GM19372 (cell line): ENCODE measurements at regions not wholly inside any gene's neighbourhood (a gene's known extent, or its start where the extent isn't known, plus 50 kb on each side); places are given as distances from the start of the nearest gene placed in this dataset.

Experiments used
- ATAC-seq: cut with Tn5 transposase; IDR thresholded peaks from one replicate; pipeline ENCODE4 v1.9.1; 2021; ENCODE audit warnings: mild to moderate bottlenecking, low read depth, moderate library complexity; ENCODE audit not compliant: unreplicated experiment

DNA sequence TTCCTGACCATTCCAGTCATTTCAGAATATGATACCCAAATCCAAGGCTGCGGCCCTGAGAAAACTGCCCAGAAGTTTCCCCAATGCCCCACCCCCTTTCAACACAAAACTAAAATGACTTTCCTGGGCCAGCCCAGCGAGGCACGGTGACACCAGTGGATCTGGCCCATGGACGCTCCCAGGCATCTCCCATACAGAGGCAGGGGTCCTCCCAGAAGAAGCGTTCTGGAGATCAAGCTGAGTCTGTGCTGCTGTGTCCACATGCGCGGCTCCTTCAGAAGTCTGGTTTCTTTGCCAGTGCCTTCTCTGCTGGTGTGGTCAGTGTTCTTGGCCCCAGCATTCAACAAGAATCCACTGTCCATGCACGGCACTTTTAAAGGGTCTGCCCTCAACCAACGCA lies 228.2 kb upstream of the SFSWAP start:
- no peak for ATAC-seq

DNA sequence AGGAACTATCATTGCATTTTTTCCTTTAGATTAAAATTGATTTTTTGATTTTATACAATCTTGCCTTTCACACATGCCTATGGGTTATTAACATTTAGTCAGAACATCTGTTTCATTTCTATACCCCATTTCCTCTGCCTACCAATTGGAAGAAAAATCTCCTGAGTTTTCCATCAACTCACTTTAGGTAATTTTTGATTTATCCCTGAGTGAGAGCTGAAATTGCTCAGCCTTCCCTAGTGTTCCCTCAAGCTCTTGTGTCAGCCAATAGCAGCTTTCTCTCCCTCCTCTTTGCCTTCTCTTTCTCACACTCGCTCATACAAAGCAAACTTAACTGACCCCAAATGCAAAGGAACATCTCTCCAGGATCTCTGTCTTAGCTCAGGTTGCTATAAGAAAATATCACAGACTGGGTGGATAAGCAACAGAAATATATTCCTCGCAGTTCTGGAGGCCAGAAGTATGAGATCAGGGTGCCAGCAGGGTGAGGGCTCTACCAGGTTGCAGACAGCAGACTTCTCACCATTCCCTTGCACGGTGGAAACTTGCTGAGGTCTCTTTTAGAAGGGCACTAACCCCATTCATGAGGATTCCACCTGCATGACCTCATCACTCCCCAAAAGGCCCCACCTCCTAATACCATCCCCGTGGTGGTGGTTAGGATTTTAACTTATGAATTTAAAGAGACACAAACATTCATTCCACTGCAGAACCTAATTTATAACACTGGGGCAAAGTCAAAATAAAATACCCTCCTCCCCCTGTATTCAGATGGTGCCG lies 224.2 kb upstream of the SFSWAP start:
- no peak for ATAC-seq

- ATAC-seq: no peak
Observed at GRCh38 chr12:131487388-131488124, 223.3 kb upstream of the SFSWAP start.

DNA sequence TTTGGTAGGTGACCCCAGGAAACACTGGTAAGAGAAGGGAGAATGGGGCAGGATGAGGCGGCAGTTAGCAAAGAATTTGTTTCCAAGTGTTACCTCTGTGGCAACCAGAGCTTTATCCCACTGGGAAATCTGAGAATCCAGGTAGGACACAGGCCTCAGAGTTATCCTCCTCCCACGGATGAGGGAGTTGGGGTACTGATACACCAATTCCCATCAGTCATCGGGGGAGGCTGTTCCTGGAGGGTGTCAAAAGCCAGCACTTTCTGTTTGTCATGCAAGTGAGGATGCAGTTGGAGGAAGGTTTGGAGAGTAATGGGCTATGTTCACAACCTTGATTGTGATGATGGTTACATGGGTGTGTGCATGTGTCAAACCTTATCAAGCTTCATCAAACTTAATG lies 221.2 kb upstream of the SFSWAP start:
- no peak for ATAC-seq

GRCh38 chr12:131491155-131491554 lies 219.7 kb upstream of the SFSWAP start:
- ATAC-seq: no peak

GRCh38 chr12:131491916-131492490 lies 218.9 kb upstream of the SFSWAP start:
- no peak for ATAC-seq

DNA sequence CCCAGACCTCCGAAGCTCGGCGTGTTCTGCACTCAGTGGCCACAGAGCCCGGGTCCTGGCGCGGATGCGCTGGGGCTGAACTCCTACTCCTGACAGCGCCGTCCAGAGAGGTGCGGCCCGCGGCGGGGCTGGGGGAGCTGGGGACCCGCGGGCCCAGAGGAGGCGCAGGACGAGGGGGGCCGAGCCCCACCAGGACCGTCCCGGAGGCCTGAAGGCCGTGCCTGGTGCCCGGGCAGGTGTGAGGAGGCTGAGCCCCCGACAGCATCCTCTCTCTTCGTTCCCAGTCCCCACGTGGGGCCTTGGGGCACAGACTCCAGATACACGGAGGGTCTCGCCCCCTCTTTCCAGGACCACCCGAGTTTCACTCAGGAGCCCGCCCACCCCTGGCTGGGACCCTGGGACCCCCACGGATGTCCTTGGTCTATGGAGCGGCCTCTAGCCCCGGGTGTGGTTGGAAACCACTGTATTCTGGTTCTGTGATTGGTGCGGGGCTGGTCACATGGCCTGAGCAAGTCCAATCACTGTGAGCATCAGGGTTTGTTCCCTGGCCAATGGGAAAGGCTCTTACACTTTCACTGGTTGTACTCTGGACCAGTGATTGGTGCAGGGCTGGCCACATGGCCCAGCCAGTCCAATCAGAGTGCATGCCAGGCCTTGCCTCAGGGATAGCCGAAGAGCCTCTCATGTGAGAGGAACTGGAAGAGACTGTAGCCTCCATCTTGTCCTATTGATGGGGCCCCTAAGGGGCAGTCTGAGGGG lies 217.6 kb upstream of the SFSWAP start:
- no peak for ATAC-seq

GRCh38 chr12:131494216-131494615 lies 216.7 kb upstream of the SFSWAP start:
- ATAC-seq: no peak

DNA sequence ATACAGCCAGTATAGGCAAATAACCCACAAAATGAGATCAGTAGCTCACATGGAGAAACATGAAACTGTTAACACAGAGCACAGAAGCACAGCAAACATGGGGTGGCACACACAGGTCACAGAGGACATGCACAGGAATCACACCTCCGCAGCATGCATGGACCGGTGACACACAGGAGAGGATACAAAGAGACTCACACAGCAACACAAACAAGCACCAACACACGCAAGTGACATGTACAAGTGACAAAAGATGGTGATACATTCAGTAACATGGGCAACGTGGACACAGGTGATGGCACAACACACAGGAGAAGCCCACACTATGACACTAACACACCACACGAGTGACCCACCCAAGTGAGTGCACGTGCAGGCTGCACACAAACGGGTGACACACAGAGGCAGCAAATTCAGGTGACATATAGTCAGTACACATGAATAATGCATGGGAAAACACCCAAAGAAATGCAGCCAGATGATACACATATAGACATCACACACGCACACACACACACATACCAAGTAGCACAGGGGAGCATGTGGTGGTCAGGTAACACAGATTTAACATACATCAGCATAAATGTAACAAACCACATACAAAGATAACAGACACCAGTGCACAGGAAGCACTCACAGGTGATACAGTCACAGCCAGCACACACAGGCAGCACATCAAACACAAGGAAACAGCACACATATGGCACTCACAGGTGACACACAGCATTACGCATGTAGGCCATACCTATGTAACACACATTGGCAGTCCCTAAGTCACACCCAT lies 216.0 kb upstream of the SFSWAP start:
- ATAC-seq: no peak

DNA sequence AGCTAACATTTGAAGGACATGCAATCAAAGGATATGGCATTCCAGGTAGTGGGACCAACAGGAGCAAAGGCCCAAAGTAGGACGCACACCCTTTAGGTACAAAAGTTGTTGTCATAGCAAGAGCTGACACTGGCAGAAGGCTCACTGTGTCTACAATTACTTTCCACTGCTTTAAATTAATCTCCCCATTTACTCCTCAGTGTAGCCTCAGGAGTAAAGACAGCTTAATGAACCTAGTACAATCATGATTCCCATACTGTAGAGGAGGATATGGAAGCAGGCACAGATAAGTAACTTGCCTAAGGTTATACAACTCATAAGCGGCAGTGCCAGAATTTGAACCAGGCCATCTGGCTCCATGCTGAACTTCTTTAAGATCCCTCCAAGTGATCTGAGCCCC lies 212.9 kb upstream of the SFSWAP start:
- ATAC-seq: no peak

DNA sequence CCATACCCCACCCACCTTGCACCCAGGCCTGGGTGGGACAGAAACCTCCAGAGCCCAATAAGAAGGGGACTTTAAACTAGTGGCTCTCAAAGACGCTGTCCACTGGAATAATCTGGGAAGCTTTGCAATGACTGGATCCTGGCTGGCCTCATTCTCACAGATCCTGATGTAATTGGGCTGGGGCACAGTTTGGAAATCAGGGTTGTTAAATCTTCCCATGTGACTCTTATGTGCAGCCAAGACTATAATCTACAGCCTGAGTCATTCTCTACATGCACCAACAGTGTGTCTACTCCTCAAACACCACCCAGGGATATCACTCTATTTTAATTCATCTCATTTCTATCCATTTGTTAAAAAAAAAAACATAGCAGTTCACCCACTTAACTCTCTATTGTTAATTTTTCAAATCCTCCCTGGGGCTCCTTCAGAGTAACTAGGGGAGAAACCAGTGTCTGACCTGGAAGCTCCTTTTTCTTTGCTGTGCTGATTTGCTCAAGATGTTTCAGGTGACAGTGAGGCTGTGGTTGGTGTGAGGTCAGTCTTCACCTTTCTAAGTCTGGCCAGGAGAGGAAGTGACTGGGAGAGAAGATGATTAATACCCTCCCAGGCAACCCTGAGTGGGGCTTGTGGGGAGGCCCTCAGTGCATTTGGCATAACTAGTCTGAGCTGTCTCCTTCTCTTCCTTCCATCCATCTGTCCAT lies 211.6 kb upstream of the SFSWAP start:
- no peak for ATAC-seq

- ATAC-seq: no peak
Observed at GRCh38 chr12:131499864-131500190, 211.1 kb upstream of the SFSWAP start.

GRCh38 chr12:131500564-131500963 lies 210.3 kb upstream of the SFSWAP start:
- ATAC-seq: no peak

- no peak for ATAC-seq
Observed at GRCh38 chr12:131505561-131505960, 205.3 kb upstream of the SFSWAP start.

GRCh38 chr12:131506426-131506825 lies 204.5 kb upstream of the SFSWAP start:
- no peak for ATAC-seq

DNA sequence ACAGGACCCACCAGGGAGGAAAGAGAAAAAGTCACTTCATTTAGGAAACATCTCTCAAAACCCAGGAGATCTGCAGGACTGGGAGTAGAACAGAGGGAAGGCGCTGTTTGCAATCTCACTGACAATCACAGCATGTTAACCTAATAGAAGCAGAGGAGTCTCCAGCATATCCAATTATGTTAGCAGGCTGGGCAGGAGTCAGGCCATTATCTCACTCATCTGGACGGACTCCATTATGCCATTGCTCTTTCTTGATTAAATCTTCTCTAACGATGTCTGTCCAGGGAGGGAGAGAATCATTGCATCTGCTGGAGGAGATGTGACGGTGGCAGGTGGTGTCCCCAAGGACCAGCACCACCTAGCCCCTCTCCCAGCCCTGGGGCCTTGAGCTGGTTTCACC lies 203.8 kb upstream of the SFSWAP start:
- no peak for ATAC-seq

DNA sequence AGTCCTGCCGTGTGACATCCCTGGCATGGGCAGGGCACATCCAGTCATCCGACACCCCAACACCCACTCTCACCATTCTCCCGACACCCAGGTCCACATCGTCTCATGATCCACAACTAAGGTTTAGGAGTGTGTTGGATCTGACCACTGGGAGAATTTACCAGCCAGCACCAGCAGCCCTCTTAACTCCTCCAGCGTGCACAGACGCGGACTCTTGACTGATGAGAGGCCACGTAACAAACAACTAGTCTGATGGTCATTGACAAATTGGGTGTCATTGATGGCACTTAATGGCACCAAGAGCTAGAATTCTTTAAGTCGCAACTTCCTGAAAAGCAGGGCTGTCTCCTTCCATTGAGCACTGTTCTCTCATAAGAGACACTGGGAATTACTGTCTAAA lies 203.0 kb upstream of the SFSWAP start:
- no peak for ATAC-seq

DNA sequence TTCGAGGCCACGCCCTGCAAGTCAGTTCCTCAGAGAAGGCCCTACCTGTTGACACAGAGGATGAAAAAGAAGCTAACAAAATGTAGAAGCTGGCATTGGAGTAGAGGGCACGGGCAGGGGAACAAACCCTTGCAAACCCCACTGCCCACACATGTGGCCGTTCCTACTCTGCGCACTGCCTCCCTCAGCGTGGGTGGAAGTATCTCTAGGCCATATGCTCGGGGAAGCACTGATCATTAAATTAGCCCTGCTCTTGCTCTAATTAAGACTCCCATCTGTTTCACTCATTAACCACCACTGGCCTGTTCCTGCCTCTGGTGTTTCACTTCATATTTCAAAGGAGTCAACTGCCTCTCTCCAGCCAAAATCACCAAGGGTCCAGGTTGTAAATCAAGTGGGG lies 201.2 kb upstream of the SFSWAP start:
- no peak for ATAC-seq

DNA sequence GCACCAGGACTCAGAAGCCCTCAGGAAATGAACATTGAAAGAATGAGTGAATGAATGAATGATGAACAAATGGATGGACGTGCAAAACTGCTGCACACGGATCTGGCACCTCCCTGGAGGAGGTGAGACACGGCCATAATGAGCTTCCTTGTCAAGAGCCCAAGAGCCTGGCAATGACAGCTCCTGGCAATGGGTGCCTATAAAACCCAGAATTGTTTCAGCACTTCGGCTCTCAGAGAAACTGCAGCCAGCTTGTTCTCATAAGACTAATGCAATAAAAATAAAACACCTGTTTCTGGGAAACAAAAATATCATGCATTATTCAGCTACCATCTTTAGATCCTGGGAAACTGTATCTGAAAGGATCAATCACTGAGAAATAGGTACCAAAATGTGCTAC lies 200.5 kb upstream of the SFSWAP start:
- ATAC-seq: no peak

DNA sequence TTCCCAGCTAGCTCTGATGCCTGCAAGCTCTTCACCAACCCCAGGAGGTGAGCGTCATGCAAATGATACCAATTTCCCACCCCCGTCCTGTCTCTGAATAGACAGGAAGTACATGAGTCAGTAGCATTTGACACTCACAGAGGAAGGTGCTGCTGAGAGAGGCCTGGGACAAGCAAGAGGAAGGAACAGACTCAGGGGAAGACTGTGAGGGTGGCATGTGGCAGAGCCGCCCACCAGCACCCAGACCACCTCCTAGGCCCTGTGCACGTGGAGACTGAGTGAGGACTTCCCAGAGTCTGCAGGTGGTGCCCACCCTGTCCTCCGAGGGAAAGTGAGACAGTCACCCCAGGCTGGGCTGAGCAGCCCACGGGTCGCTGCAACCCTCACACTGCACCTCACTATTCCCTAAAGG lies 199.5 kb upstream of the SFSWAP start:
- peak; percentile 98 for ATAC-seq
